ENCODE measurements at regions not wholly inside any gene's neighbourhood (a gene's known extent, or its start where the extent isn't known, plus 50 kb on each side); places are given as distances from the start of the nearest gene placed in this dataset.

DNA sequence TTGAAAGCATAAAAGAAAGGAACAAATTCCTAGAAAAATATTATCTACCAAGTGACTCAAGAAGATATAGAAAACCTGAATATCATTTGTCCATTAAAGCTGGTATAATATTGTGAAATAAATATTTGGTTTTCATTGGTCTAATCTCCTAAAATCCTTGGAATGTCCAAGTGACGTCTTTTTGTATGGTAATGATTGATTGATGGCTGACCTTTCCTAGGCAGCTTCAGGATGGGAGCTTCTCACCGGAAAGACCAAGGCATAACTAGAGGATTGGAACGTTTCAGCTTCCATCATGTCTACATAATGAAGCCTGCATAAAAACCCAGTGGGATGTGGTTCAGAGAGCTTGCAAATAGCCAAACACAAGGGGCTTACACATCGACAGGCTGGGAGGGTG, 57.6 kb upstream of the MAN1A1 start:
- TF ChIP-seq, protein P1, sequence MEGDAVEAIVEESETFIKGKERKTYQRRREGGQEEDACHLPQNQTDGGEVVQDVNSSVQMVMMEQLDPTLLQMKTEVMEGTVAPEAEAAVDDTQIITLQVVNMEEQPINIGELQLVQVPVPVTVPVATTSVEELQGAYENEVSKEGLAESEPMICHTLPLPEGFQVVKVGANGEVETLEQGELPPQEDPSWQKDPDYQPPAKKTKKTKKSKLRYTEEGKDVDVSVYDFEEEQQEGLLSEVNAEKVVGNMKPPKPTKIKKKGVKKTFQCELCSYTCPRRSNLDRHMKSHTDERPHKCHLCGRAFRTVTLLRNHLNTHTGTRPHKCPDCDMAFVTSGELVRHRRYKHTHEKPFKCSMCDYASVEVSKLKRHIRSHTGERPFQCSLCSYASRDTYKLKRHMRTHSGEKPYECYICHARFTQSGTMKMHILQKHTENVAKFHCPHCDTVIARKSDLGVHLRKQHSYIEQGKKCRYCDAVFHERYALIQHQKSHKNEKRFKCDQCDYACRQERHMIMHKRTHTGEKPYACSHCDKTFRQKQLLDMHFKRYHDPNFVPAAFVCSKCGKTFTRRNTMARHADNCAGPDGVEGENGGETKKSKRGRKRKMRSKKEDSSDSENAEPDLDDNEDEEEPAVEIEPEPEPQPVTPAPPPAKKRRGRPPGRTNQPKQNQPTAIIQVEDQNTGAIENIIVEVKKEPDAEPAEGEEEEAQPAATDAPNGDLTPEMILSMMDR (IDR thresholded peaks at IDR 0.05; ENCODE audit: low read depth, low read length) = no peak
- TF ChIP-seq EZH2phosphoT487 (IDR thresholded peaks at IDR 0.05; ENCODE audit: low read depth) = no peak
